HG03039 (cell line): ENCODE measurements at regions not wholly inside any gene's neighbourhood (a gene's known extent, or its start where the extent isn't known, plus 50 kb on each side); places are given as distances from the start of the nearest gene placed in this dataset.
A peak's percentile ranks its signal among the peaks of the same experiment; 100 is the strongest.

Source experiments
- ATAC-seq: cut with Tn5 transposase; IDR thresholded peaks from one replicate; pipeline ENCODE4 v1.9.1; 2021; ENCODE audit warnings: mild to moderate bottlenecking, moderate library complexity; ENCODE audit not compliant: unreplicated experiment

- ATAC-seq: no peak
Observed at GRCh38 chr3:10583798-10584708, 78.7 kb upstream of the ATP2B2 start.

- ATAC-seq: no peak
Observed at GRCh38 chr3:10585945-10586344, 80.6 kb upstream of the ATP2B2 start.

- ATAC-seq: no peak
Observed at GRCh38 chr3:10594915-10595314, 89.5 kb upstream of the ATP2B2 start.

- ATAC-seq: no peak
Observed at GRCh38 chr3:10596746-10597448, 91.5 kb upstream of the ATP2B2 start.

GRCh38 chr3:10597733-10598132 is 92.3 kb upstream of the ATP2B2 start:
- ATAC-seq: no peak

- ATAC-seq: no peak
Observed at GRCh38 chr3:10599017-10599416, 93.6 kb upstream of the ATP2B2 start.

- ATAC-seq: no peak
Observed at GRCh38 chr3:10599444-10599843, 94.1 kb upstream of the ATP2B2 start.

- no peak for ATAC-seq
Observed at GRCh38 chr3:10600296-10600714, 94.9 kb upstream of the ATP2B2 start.

- ATAC-seq: no peak
Observed at GRCh38 chr3:10600726-10601125, 95.3 kb upstream of the ATP2B2 start.

- ATAC-seq: no peak
Observed at GRCh38 chr3:10601151-10601856, 95.9 kb upstream of the ATP2B2 start.

- no peak for ATAC-seq
Observed at GRCh38 chr3:10601857-10602230, 96.5 kb upstream of the ATP2B2 start.

GRCh38 chr3:10602271-10602670 is 96.9 kb upstream of the ATP2B2 start:
- no peak for ATAC-seq

- peak; percentile 57 for ATAC-seq
Observed at GRCh38 chr3:10602769-10603768, 97.7 kb upstream of the ATP2B2 start.

- ATAC-seq: no peak
Observed at GRCh38 chr3:10609134-10609533, 103.7 kb upstream of the ATP2B2 start.

GRCh38 chr3:10614168-10614567 is 108.8 kb upstream of the ATP2B2 start:
- no peak for ATAC-seq

GRCh38 chr3:10615715-10616114 is 110.3 kb upstream of the ATP2B2 start:
- ATAC-seq: no peak

- ATAC-seq: no peak
Observed at GRCh38 chr3:10616321-10616720, 110.9 kb upstream of the ATP2B2 start.

GRCh38 chr3:10619989-10620832 is 114.8 kb upstream of the ATP2B2 start:
- ATAC-seq: no peak

- no peak for ATAC-seq
Observed at GRCh38 chr3:10620833-10621082, 115.4 kb upstream of the ATP2B2 start.
